ENCODE measurements at regions not wholly inside any gene's neighbourhood (a gene's known extent, or its start where the extent isn't known, plus 50 kb on each side); places are given as distances from the start of the nearest gene placed in this dataset.
"Not testable (repeated sequence)": the region's sequence is repeated elsewhere in the genome, so short reads cannot be mapped to it uniquely, and the experiment has no call there.

DNA sequence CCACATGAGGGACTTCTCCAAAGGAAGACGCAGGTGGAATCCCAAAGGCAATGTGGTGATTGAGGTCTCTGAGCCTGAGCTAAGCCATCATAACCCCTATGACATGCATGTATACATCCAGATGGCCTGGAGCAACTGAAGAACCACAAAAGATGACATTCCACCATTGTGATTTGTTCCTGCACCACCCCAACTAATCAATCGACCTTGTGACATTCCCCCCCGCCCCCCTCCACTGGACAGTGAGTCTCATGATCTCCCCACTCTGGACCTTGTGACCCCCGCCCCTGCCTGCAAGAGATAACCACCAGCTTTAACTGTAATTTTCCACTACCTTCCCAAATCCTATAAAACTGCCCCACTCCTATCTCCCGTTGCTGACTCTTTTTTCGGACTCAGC lies 87.9 kb downstream of the VCPKMT start:
- H3K9me3 ChIP-seq (ENCODE audit: control insufficient read depth, insufficient read depth, low read depth, low read length), result peaks cover 5% of the 10 kb centered on the region; the same call in 1 of the 2 replicates
- CTCF ChIA-PET, result interaction anchor here (0.7 kb wide), 1 partner anchor 591 kb away, joined by 3 read pairs; no protein-coding TSS in a partner anchor
- in situ Hi-C loops (cut with HindIII; ENCODE audit: low pct_unique_long_range_greater_than_20kb, low sequenced_read_pairs) (no loop called here), intact Hi-C loops (cut with micrococcal nuclease; ENCODE audit: unreplicated experiment) (no loop called here)
- no peak for DNase-seq (ENCODE audit: low read depth, low spot score)
- H3K27ac ChIP-seq (ENCODE audit: low read length), result no peak overlapping the region; the same call in 1 of the 2 replicates
- no peak for TF ChIP-seq TCF7L2 (IDR thresholded peaks at IDR 0.05; ENCODE audit: low read depth, low read length)
- TF ChIP-seq, protein P1, sequence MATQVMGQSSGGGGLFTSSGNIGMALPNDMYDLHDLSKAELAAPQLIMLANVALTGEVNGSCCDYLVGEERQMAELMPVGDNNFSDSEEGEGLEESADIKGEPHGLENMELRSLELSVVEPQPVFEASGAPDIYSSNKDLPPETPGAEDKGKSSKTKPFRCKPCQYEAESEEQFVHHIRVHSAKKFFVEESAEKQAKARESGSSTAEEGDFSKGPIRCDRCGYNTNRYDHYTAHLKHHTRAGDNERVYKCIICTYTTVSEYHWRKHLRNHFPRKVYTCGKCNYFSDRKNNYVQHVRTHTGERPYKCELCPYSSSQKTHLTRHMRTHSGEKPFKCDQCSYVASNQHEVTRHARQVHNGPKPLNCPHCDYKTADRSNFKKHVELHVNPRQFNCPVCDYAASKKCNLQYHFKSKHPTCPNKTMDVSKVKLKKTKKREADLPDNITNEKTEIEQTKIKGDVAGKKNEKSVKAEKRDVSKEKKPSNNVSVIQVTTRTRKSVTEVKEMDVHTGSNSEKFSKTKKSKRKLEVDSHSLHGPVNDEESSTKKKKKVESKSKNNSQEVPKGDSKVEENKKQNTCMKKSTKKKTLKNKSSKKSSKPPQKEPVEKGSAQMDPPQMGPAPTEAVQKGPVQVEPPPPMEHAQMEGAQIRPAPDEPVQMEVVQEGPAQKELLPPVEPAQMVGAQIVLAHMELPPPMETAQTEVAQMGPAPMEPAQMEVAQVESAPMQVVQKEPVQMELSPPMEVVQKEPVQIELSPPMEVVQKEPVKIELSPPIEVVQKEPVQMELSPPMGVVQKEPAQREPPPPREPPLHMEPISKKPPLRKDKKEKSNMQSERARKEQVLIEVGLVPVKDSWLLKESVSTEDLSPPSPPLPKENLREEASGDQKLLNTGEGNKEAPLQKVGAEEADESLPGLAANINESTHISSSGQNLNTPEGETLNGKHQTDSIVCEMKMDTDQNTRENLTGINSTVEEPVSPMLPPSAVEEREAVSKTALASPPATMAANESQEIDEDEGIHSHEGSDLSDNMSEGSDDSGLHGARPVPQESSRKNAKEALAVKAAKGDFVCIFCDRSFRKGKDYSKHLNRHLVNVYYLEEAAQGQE (IDR thresholded peaks at IDR 0.05; ENCODE audit: insufficient read depth in 1 of 2, low read depth in 2 of 2, low read length in 1 of 2), result no peak
- no peak for TF ChIP-seq POLR2AphosphoS5 (IDR thresholded peaks at IDR 0.05; ENCODE audit: low read depth, low read length)
- no peak for TF ChIP-seq SIN3A (IDR thresholded peaks at IDR 0.05; ENCODE audit: borderline replicate concordance, insufficient read depth, low read depth, low read length)
- TF ChIP-seq, protein P2, sequence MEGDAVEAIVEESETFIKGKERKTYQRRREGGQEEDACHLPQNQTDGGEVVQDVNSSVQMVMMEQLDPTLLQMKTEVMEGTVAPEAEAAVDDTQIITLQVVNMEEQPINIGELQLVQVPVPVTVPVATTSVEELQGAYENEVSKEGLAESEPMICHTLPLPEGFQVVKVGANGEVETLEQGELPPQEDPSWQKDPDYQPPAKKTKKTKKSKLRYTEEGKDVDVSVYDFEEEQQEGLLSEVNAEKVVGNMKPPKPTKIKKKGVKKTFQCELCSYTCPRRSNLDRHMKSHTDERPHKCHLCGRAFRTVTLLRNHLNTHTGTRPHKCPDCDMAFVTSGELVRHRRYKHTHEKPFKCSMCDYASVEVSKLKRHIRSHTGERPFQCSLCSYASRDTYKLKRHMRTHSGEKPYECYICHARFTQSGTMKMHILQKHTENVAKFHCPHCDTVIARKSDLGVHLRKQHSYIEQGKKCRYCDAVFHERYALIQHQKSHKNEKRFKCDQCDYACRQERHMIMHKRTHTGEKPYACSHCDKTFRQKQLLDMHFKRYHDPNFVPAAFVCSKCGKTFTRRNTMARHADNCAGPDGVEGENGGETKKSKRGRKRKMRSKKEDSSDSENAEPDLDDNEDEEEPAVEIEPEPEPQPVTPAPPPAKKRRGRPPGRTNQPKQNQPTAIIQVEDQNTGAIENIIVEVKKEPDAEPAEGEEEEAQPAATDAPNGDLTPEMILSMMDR (IDR thresholded peaks at IDR 0.05), result no peak
- no peaks in the 10 kb centered on the region for H3K27me3 ChIP-seq (ENCODE audit: control insufficient read depth, insufficient read depth, low read length)
- H3K4me3 ChIP-seq (ENCODE audit: low read depth in 2 of 2, low read length in 2 of 2), result no peak overlapping the region
- BruUV-seq (replicated peaks), result no TSS peak
- no peaks in the 10 kb centered on the region for H3K36me3 ChIP-seq (ENCODE audit: control insufficient read depth, insufficient read depth, low read length)
- POLR2A ChIA-PET, result no interaction called here
- H3K4me1 ChIP-seq (ENCODE audit: control insufficient read depth, insufficient read depth, low read length), result peaks cover 10% of the 10 kb centered on the region
- ATAC-seq, result no peak

DNA sequence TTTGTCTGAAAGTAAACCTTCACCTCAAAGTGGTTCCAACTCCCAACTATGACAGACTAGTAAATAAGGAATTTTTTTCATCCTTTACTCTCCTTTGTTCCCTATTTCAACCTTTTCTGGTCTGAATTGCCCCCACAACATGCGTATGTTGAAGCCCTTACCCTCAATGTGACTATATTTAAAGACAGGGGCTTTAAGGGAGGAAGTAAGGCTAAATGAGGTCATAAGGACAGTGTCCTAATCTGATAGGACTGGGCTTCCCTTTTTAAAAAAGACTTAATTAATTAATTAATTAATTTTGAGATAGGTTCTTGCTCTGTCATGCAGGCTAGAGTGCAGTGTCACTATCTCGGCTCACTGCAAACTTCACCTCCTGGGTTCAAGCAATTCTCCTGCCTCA lies 86.3 kb downstream of the VCPKMT start:
- no TSS peak for BruUV-seq (replicated peaks)
- in situ Hi-C loops (cut with HindIII; ENCODE audit: low pct_unique_long_range_greater_than_20kb, low sequenced_read_pairs) (no loop called here), intact Hi-C loops (cut with micrococcal nuclease; ENCODE audit: unreplicated experiment) (no loop called here)
- H3K36me3 ChIP-seq (ENCODE audit: control insufficient read depth, insufficient read depth, low read length), result no peaks in the 10 kb centered on the region
- TF ChIP-seq TCF7L2 (IDR thresholded peaks at IDR 0.05; ENCODE audit: low read depth, low read length) (no peak), POLR2AphosphoS5 (IDR thresholded peaks at IDR 0.05; ENCODE audit: low read depth, low read length) (no peak), SIN3A (IDR thresholded peaks at IDR 0.05; ENCODE audit: borderline replicate concordance, insufficient read depth, low read depth, low read length) (no peak)
- TF ChIP-seq, protein P2 (IDR thresholded peaks at IDR 0.05), result no peak
- TF ChIP-seq, protein P1 (IDR thresholded peaks at IDR 0.05; ENCODE audit: insufficient read depth in 1 of 2, low read depth in 2 of 2, low read length in 1 of 2), result no peak
- no peak for ATAC-seq
- ChIA-PET POLR2A (no interaction called here), CTCF (no interaction called here)
- H3K27me3 ChIP-seq (ENCODE audit: control insufficient read depth, insufficient read depth, low read length), result no peaks in the 10 kb centered on the region
- no peak overlapping the region for H3K27ac ChIP-seq (ENCODE audit: low read length)
- peaks cover 5% of the 10 kb centered on the region; the same call in 1 of the 2 replicates for H3K9me3 ChIP-seq (ENCODE audit: control insufficient read depth, insufficient read depth, low read depth, low read length)
- no peaks in the 10 kb centered on the region for H3K4me1 ChIP-seq (ENCODE audit: control insufficient read depth, insufficient read depth, low read length)
- DNase-seq (ENCODE audit: low read depth, low spot score), result no peak
- H3K4me3 ChIP-seq (ENCODE audit: low read depth in 2 of 2, low read length in 2 of 2), result no peak overlapping the region

DNA sequence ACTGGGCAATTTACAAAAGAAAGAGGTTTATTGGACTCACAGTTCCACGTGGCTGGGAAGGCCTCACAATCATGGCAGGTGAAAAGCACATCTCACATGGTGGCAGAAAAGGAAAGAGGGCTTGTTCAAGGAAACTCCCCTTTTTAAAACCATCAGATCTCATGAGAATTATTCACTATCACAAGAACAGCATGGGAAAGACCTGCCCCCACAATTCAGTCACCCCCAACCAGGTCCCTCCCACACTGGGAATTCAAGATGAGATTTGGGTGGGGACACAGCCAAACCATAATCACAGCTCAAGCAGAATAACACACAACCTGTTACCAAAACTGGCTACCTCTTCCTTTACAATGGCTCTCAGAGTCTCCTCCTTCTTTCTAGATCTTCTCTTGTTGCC lies 85.5 kb downstream of the VCPKMT start:
- intact Hi-C loops (cut with micrococcal nuclease; ENCODE audit: unreplicated experiment); H3K4me1 ChIP-seq (ENCODE audit: control insufficient read depth, insufficient read depth, low read length); in situ Hi-C loops (cut with HindIII; ENCODE audit: low pct_unique_long_range_greater_than_20kb, low sequenced_read_pairs); H3K36me3 ChIP-seq (ENCODE audit: control insufficient read depth, insufficient read depth, low read length); H3K27me3 ChIP-seq (ENCODE audit: control insufficient read depth, insufficient read depth, low read length); H3K4me3 ChIP-seq (ENCODE audit: low read depth in 2 of 2, low read length in 2 of 2); H3K27ac ChIP-seq (ENCODE audit: low read length); H3K9me3 ChIP-seq (ENCODE audit: control insufficient read depth, insufficient read depth, low read depth, low read length); DNase-seq (ENCODE audit: low read depth, low spot score); BruUV-seq (replicated peaks); ATAC-seq; POLR2A ChIA-PET; CTCF ChIA-PET: not testable (repeated sequence)

Data from Panc1 (cell line).